ENCODE measurements at regions not wholly inside any gene's neighbourhood (a gene's known extent, or its start where the extent isn't known, plus 50 kb on each side); places are given as distances from the start of the nearest gene placed in this dataset.
"Not testable (repeated sequence)": the region's sequence is repeated elsewhere in the genome, so short reads cannot be mapped to it uniquely, and the experiment has no call there.

GRCh38 chr17:14560325-14560724 lies 259.4 kb downstream of the HS3ST3B1 start:
- not testable (repeated sequence) for H3K4me1 ChIP-seq (ENCODE audit: control insufficient read depth in 1 of 2, insufficient read depth in 2 of 2, low read length in 2 of 2); H3K27me3 ChIP-seq (ENCODE audit: low read depth, low read length); H3K9me3 ChIP-seq (ENCODE audit: control insufficient read depth in 1 of 2, low read length in 2 of 2); H3K4me3 ChIP-seq (ENCODE audit: low read depth in 1 of 2, low read length in 2 of 2); H3K36me3 ChIP-seq (ENCODE audit: control insufficient read depth in 1 of 2, insufficient read depth in 2 of 2, low read length in 2 of 2); H3K27ac ChIP-seq (ENCODE audit: low read length)

GRCh38 chr17:14559264-14560119 lies 258.6 kb downstream of the HS3ST3B1 start:
- Histone ChIP-seq H3K4me3 (ENCODE audit: low read depth in 1 of 2, low read length in 2 of 2) (no peak overlapping the region), H3K36me3 (ENCODE audit: control insufficient read depth in 1 of 2, insufficient read depth in 2 of 2, low read length in 2 of 2) (no peaks in the 10 kb centered on the region), H3K27me3 (ENCODE audit: low read depth, low read length) (no peaks in the 10 kb centered on the region), H3K9me3 (ENCODE audit: control insufficient read depth in 1 of 2, low read length in 2 of 2) (no peaks in the 10 kb centered on the region), H3K27ac (ENCODE audit: low read length) (no peak overlapping the region), H3K4me1 (ENCODE audit: control insufficient read depth in 1 of 2, insufficient read depth in 2 of 2, low read length in 2 of 2) (no peaks in the 10 kb centered on the region)

- H3K4me3 ChIP-seq (ENCODE audit: low read depth in 1 of 2, low read length in 2 of 2): no peak overlapping the region
- H3K36me3 ChIP-seq (ENCODE audit: control insufficient read depth in 1 of 2, insufficient read depth in 2 of 2, low read length in 2 of 2): no peaks in the 10 kb centered on the region
These were observed 256.6 kb downstream of the HS3ST3B1 start for GRCh38 chr17:14557480-14557879.

GRCh38 chr17:14553847-14554246 lies 253.0 kb downstream of the HS3ST3B1 start:
- H3K36me3 ChIP-seq (ENCODE audit: control insufficient read depth in 1 of 2, insufficient read depth in 2 of 2, low read length in 2 of 2): no peaks in the 10 kb centered on the region
- no peak overlapping the region for H3K4me3 ChIP-seq (ENCODE audit: low read depth in 1 of 2, low read length in 2 of 2)

More at GRCh38 chr17:14557480-14557879, 256.6 kb downstream of the HS3ST3B1 start:
- H3K9me3 ChIP-seq (ENCODE audit: control insufficient read depth in 1 of 2, low read length in 2 of 2): no peaks in the 10 kb centered on the region
- H3K27ac ChIP-seq (ENCODE audit: low read length): no peak overlapping the region
- H3K4me1 ChIP-seq (ENCODE audit: control insufficient read depth in 1 of 2, insufficient read depth in 2 of 2, low read length in 2 of 2): no peaks in the 10 kb centered on the region
- H3K27me3 ChIP-seq (ENCODE audit: low read depth, low read length): no peaks in the 10 kb centered on the region

GRCh38 chr17:14552306-14552705 lies 251.4 kb downstream of the HS3ST3B1 start:
- no peaks in the 10 kb centered on the region for H3K27me3 ChIP-seq (ENCODE audit: low read depth, low read length)
- no peaks in the 10 kb centered on the region for H3K36me3 ChIP-seq (ENCODE audit: control insufficient read depth in 1 of 2, insufficient read depth in 2 of 2, low read length in 2 of 2)
- no peaks in the 10 kb centered on the region for H3K4me1 ChIP-seq (ENCODE audit: control insufficient read depth in 1 of 2, insufficient read depth in 2 of 2, low read length in 2 of 2)
- no peak overlapping the region for H3K4me3 ChIP-seq (ENCODE audit: low read depth in 1 of 2, low read length in 2 of 2)
- no peak overlapping the region for H3K27ac ChIP-seq (ENCODE audit: low read length)
- no peaks in the 10 kb centered on the region for H3K9me3 ChIP-seq (ENCODE audit: control insufficient read depth in 1 of 2, low read length in 2 of 2)

More at GRCh38 chr17:14553847-14554246, 253.0 kb downstream of the HS3ST3B1 start:
- Histone ChIP-seq H3K4me1 (ENCODE audit: control insufficient read depth in 1 of 2, insufficient read depth in 2 of 2, low read length in 2 of 2) (no peaks in the 10 kb centered on the region), H3K9me3 (ENCODE audit: control insufficient read depth in 1 of 2, low read length in 2 of 2) (no peaks in the 10 kb centered on the region), H3K27me3 (ENCODE audit: low read depth, low read length) (no peaks in the 10 kb centered on the region), H3K27ac (ENCODE audit: low read length) (no peak overlapping the region)

DNA sequence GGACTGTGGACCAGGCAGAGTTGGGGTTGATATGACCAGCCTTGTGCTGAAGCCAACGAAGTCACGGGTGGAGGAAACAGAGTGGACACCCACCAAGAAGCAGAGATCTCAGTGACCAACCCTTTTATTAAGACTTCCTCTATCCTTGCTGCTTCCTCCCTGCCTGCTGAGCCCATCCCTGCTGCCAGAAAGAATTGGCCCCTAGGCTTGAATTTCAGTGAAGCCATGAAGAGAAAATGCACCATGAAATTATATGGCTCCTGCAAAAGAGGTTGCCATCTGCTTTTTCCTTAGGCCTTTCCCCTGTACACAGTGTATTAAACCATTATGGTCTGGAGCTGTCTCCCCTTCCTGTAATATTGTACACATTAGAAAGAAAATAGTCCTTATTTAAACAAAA lies 246.7 kb downstream of the HS3ST3B1 start:
- H3K4me3 ChIP-seq (ENCODE audit: low read depth in 1 of 2, low read length in 2 of 2): no peak overlapping the region
- no peaks in the 10 kb centered on the region for H3K9me3 ChIP-seq (ENCODE audit: control insufficient read depth in 1 of 2, low read length in 2 of 2)
- no peak overlapping the region for H3K27ac ChIP-seq (ENCODE audit: low read length)
- H3K36me3 ChIP-seq (ENCODE audit: control insufficient read depth in 1 of 2, insufficient read depth in 2 of 2, low read length in 2 of 2): no peaks in the 10 kb centered on the region
- no peaks in the 10 kb centered on the region for H3K27me3 ChIP-seq (ENCODE audit: low read depth, low read length)
- H3K4me1 ChIP-seq (ENCODE audit: control insufficient read depth in 1 of 2, insufficient read depth in 2 of 2, low read length in 2 of 2): no peaks in the 10 kb centered on the region

DNA sequence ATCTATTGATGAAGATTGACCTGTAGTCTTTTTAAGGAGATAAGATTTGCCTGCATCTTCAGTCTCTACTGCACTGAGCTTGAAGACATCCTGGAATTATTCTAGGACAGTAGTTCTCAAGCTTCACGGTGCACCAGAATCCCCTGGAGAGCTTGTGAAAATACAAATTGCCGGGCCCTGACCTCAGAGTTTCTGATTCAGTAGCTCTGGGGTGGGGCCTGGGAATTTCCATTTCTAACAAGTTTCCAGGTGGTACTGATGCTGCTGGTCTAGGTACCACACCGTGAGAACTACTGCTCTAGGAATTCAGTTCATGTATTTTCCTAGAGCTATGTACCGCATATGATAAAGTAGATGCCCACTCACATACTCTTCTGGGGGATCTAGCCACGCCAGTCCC lies 246.1 kb downstream of the HS3ST3B1 start:
- Histone ChIP-seq H3K4me3 (ENCODE audit: low read depth in 1 of 2, low read length in 2 of 2) (no peak overlapping the region), H3K9me3 (ENCODE audit: control insufficient read depth in 1 of 2, low read length in 2 of 2) (no peaks in the 10 kb centered on the region), H3K36me3 (ENCODE audit: control insufficient read depth in 1 of 2, insufficient read depth in 2 of 2, low read length in 2 of 2) (no peaks in the 10 kb centered on the region), H3K4me1 (ENCODE audit: control insufficient read depth in 1 of 2, insufficient read depth in 2 of 2, low read length in 2 of 2) (no peaks in the 10 kb centered on the region), H3K27ac (ENCODE audit: low read length) (no peak overlapping the region), H3K27me3 (ENCODE audit: low read depth, low read length) (no peaks in the 10 kb centered on the region)

DNA sequence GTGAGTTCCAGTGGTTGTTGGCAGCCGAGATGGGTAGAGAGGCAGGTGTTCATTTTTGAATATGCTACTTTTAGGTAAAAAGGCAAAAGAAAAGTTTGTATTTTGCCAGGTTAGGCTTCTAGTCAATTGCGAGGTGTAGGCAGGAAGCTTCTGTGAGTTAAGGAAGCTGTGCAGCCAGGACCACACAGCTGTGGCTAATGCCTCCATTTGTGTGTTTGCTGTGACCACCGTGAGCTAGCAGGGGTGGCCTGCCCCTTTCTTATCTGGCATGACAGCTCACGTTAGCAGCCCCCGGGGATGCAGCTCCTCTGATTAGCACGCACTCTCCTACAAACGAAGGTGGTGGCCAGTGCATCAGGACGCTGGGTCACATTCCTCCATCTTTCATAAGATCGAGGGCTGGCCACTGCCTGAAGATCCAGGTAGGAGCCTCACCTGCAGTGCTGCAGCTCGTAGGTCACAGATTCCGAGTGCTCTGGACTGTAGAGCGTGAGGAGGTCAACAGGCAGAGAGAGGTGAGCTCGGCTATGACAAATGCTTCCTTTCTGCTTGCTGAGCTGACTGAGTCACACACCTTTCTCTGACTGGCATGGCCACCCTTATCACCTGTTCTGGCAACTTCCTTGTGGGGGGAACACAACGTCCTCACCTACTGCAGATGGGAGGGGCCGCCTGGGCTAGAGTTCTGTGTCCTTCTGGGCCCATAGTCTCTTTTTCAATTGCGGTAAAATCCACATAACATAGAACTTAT lies 244.4 kb downstream of the HS3ST3B1 start:
- Histone ChIP-seq H3K36me3 (ENCODE audit: control insufficient read depth in 1 of 2, insufficient read depth in 2 of 2, low read length in 2 of 2) (no peaks in the 10 kb centered on the region), H3K4me3 (ENCODE audit: low read depth in 1 of 2, low read length in 2 of 2) (no peak overlapping the region), H3K27me3 (ENCODE audit: low read depth, low read length) (no peaks in the 10 kb centered on the region), H3K4me1 (ENCODE audit: control insufficient read depth in 1 of 2, insufficient read depth in 2 of 2, low read length in 2 of 2) (no peaks in the 10 kb centered on the region), H3K9me3 (ENCODE audit: control insufficient read depth in 1 of 2, low read length in 2 of 2) (no peaks in the 10 kb centered on the region), H3K27ac (ENCODE audit: low read length) (no peak overlapping the region)

GRCh38 chr17:14541714-14542113 lies 240.8 kb downstream of the HS3ST3B1 start:
- H3K9me3 ChIP-seq (ENCODE audit: control insufficient read depth in 1 of 2, low read length in 2 of 2): no peaks in the 10 kb centered on the region
- H3K36me3 ChIP-seq (ENCODE audit: control insufficient read depth in 1 of 2, insufficient read depth in 2 of 2, low read length in 2 of 2): no peaks in the 10 kb centered on the region
- H3K4me1 ChIP-seq (ENCODE audit: control insufficient read depth in 1 of 2, insufficient read depth in 2 of 2, low read length in 2 of 2): no peaks in the 10 kb centered on the region
- H3K27me3 ChIP-seq (ENCODE audit: low read depth, low read length): no peaks in the 10 kb centered on the region
- no peak overlapping the region for H3K27ac ChIP-seq (ENCODE audit: low read length)
- no peak overlapping the region for H3K4me3 ChIP-seq (ENCODE audit: low read depth in 1 of 2, low read length in 2 of 2)

DNA sequence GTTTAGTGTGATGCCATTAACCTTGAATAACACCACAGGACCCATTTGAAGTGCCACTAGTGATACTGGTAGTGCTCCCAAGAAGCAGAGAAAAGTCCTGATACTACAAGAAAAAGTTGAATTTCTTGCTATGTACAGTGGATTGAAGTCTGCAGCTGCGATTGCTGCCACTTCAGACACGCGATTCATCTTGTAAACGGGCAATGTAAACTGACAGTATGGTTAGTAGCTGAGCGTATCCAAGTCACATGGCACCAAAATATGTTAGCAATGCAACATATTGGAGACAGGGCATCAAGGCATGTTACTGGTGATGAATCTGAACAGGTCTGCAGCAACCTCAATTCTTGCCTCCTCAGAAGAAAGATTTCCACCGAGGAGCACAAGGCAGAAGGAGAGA lies 238.9 kb downstream of the HS3ST3B1 start:
- Histone ChIP-seq H3K27ac (ENCODE audit: low read length) (no peak overlapping the region), H3K9me3 (ENCODE audit: control insufficient read depth in 1 of 2, low read length in 2 of 2) (peaks cover 0 to under 1% of the 10 kb centered on the region in 2 donors), H3K36me3 (ENCODE audit: control insufficient read depth in 1 of 2, insufficient read depth in 2 of 2, low read length in 2 of 2) (no peaks in the 10 kb centered on the region)

GRCh38 chr17:14532242-14532641 lies 231.4 kb downstream of the HS3ST3B1 start:
- H3K9me3 ChIP-seq (ENCODE audit: control insufficient read depth in 1 of 2, low read length in 2 of 2); H3K36me3 ChIP-seq (ENCODE audit: control insufficient read depth in 1 of 2, insufficient read depth in 2 of 2, low read length in 2 of 2); H3K4me3 ChIP-seq (ENCODE audit: low read depth in 1 of 2, low read length in 2 of 2); H3K27me3 ChIP-seq (ENCODE audit: low read depth, low read length); H3K4me1 ChIP-seq (ENCODE audit: control insufficient read depth in 1 of 2, insufficient read depth in 2 of 2, low read length in 2 of 2); H3K27ac ChIP-seq (ENCODE audit: low read length): not testable (repeated sequence)

More for the DNA sequence above, 238.9 kb downstream of the HS3ST3B1 start:
- Histone ChIP-seq H3K4me3 (ENCODE audit: low read depth in 1 of 2, low read length in 2 of 2) (no peak overlapping the region), H3K27me3 (ENCODE audit: low read depth, low read length) (no peaks in the 10 kb centered on the region), H3K4me1 (ENCODE audit: control insufficient read depth in 1 of 2, insufficient read depth in 2 of 2, low read length in 2 of 2) (no peaks in the 10 kb centered on the region)
